ENCODE measurements at regions not wholly inside any gene's neighbourhood (a gene's known extent, or its start where the extent isn't known, plus 50 kb on each side); places are given as distances from the start of the nearest gene placed in this dataset.
"Not testable (repeated sequence)": the region's sequence is repeated elsewhere in the genome, so short reads cannot be mapped to it uniquely, and the experiment has no call there.

- DNase-seq (ENCODE audit: low spot score), result not testable (repeated sequence)
Measured at GRCh38 chr2:65568656-65569440, 136.4 kb upstream of the SPRED2 start.

GRCh38 chr2:65566617-65567016 is 134.2 kb upstream of the SPRED2 start:
- no peak for DNase-seq (ENCODE audit: low spot score)

GRCh38 chr2:65565681-65566080 is 133.3 kb upstream of the SPRED2 start:
- no peak for DNase-seq (ENCODE audit: low spot score)

- DNase-seq (ENCODE audit: low spot score), result no peak
Measured at GRCh38 chr2:65564299-65564698, 131.9 kb upstream of the SPRED2 start.

GRCh38 chr2:65562890-65563289 is 130.5 kb upstream of the SPRED2 start:
- DNase-seq (ENCODE audit: low spot score), result no peak

GRCh38 chr2:65558743-65559142 is 126.3 kb upstream of the SPRED2 start:
- no peak for DNase-seq (ENCODE audit: low spot score)

- DNase-seq (ENCODE audit: low spot score), result no peak
Measured at GRCh38 chr2:65557616-65558573, 125.5 kb upstream of the SPRED2 start.

- DNase-seq (ENCODE audit: low spot score), result no peak
Measured at GRCh38 chr2:65554765-65555591, 122.6 kb upstream of the SPRED2 start.

- no peak for DNase-seq (ENCODE audit: low spot score)
Measured at GRCh38 chr2:65553504-65554074, 121.2 kb upstream of the SPRED2 start.

- no peak for DNase-seq (ENCODE audit: low spot score)
Measured at GRCh38 chr2:65551528-65551927, 119.1 kb upstream of the SPRED2 start.

- no peak for DNase-seq (ENCODE audit: low spot score)
Measured at GRCh38 chr2:65550246-65550645, 117.8 kb upstream of the SPRED2 start.

- DNase-seq (ENCODE audit: low spot score), result no peak
Measured at GRCh38 chr2:65549631-65550030, 117.2 kb upstream of the SPRED2 start.

- DNase-seq (ENCODE audit: low spot score), result no peak
Measured at GRCh38 chr2:65549257-65549627, 116.8 kb upstream of the SPRED2 start.

- DNase-seq (ENCODE audit: low spot score), result no peak
Measured at GRCh38 chr2:65548576-65549256, 116.3 kb upstream of the SPRED2 start.

- DNase-seq (ENCODE audit: low spot score), result no peak
Measured at GRCh38 chr2:65548064-65548463, 115.7 kb upstream of the SPRED2 start.

- no peak for DNase-seq (ENCODE audit: low spot score)
Measured at GRCh38 chr2:65545837-65546805, 113.7 kb upstream of the SPRED2 start.

GRCh38 chr2:65541773-65542172 is 109.4 kb upstream of the SPRED2 start:
- no peak for DNase-seq (ENCODE audit: low spot score)

- no peak for DNase-seq (ENCODE audit: low spot score)
Measured at GRCh38 chr2:65539633-65540032, 107.2 kb upstream of the SPRED2 start.

- no peak for DNase-seq (ENCODE audit: low spot score)
Measured at GRCh38 chr2:65537651-65538385, 105.4 kb upstream of the SPRED2 start.
